Endodermal cell (in vitro differentiated cells): ENCODE measurements at regions not wholly inside any gene's neighbourhood (a gene's known extent, or its start where the extent isn't known, plus 50 kb on each side); places are given as distances from the start of the nearest gene placed in this dataset.

ENCODE experiments used
- DNase-seq: peaks from one replicate; pipeline ENCODE4 v3.0.0-alpha.2; 2017
- H3K27ac ChIP-seq: 2 replicates; pipeline ENCODE4 v1.5.1; 2013; ENCODE audit warnings: mild to moderate bottlenecking, low read depth, low read length, moderate library complexity
- H3K27me3 ChIP-seq: 2 replicates; pipeline ENCODE4 v1.6.1; 2013; ENCODE audit warnings: mild to moderate bottlenecking, low read length, moderate library complexity; ENCODE audit not compliant: insufficient read depth, control insufficient read depth, poor library complexity, severe bottlenecking
- H3K36me3 ChIP-seq: 2 replicates; pipeline ENCODE4 v1.7.0; 2013; ENCODE audit warnings: mild to moderate bottlenecking, low read length, moderate library complexity; ENCODE audit not compliant: control insufficient read depth, insufficient read depth
- H3K4me1 ChIP-seq: one replicate; pipeline ENCODE4 v1.7.0; 2013; ENCODE audit warnings: low read length; ENCODE audit not compliant: control insufficient read depth, insufficient read depth
- H3K4me3 ChIP-seq: 2 replicates; pipeline ENCODE4 v1.5.1; 2013; ENCODE audit warnings: mild to moderate bottlenecking, low read length, moderate library complexity
- H3K9ac ChIP-seq: 2 replicates; pipeline ENCODE4 v1.6.1; 2013; ENCODE audit warnings: mild to moderate bottlenecking, low read length, moderate library complexity; ENCODE audit not compliant: poor library complexity, severe bottlenecking; ENCODE audit errors: extremely low read depth
- H3K9me3 ChIP-seq: 2 replicates; pipeline ENCODE4 v1.6.1; 2013; ENCODE audit warnings: mild to moderate bottlenecking, low read length, moderate library complexity; ENCODE audit not compliant: control insufficient read depth
- H3K27ac Mint-ChIP-seq: 2 replicates; pipeline ENCODE4 v1.8.0; 2020; ENCODE audit warnings: mixed read lengths
- H3K27me3 Mint-ChIP-seq: 2 replicates; pipeline ENCODE4 v1.8.0; 2021; ENCODE audit warnings: mild to moderate bottlenecking, mixed read lengths; ENCODE audit not compliant: insufficient read depth
- H3K36me3 Mint-ChIP-seq: 2 replicates; pipeline ENCODE4 v1.8.0; 2020; ENCODE audit warnings: low read depth, mixed read lengths
- H3K4me1 Mint-ChIP-seq: 2 replicates; pipeline ENCODE4 v1.8.0; 2020; ENCODE audit warnings: mixed read lengths
- H3K4me3 Mint-ChIP-seq: 2 replicates; pipeline ENCODE4 v1.8.0; 2020; ENCODE audit warnings: mild to moderate bottlenecking, moderate library complexity, mixed read lengths
- H3K9me3 Mint-ChIP-seq: 2 replicates; pipeline ENCODE4 v1.8.0; 2020; ENCODE audit warnings: mild to moderate bottlenecking, mixed read lengths
- CTCF ChIP-seq: fragments of 200-600 bp; sonication (generic); conservative IDR thresholded peaks from 2 replicates; pipeline ENCODE4 v1.5.0; 2021; ENCODE audit warnings: antibody characterized with exemption, mild to moderate bottlenecking
- WGBS, 2 experiments: methylation state at CpG; one replicate each; pipeline versions ENCODE4 v1.1.5 to v1.1.7; 2013; ENCODE audit warnings: missing lambda C conversion rate in 2 of 2, mixed read lengths in 1 of 2; ENCODE audit not compliant: insufficient coverage in 1 of 2, insufficient read length in 1 of 2; 5-methylcytosine and 5-hydroxymethylcytosine counted together

DNA sequence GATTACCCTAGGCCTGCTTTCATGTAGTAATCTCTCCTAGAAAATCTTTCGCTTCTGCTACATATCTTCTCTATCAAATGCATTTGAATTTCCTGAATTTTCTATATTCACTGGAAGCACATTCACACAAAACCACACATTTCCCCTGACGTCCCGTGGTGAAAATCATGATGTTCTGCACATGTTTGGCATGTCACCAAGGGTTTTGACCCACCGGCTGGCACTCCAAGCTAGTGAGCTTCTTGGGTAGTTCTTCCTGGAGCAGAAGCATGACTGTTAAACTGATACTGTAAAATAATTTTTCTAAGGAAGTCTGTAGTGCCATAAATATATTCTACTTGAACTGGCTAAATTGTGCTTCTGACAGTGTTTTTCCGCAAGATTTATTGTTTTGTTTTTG, 510.1 kb upstream of the SLC8A1 start:
- TF ChIP-seq CTCF = no peak
- Histone ChIP-seq H3K4me3 (no peak overlapping the region), H3K36me3 (no peaks in the 10 kb centered on the region), H3K27me3 (no peaks in the 10 kb centered on the region), H3K4me1 (no peaks in the 10 kb centered on the region), H3K9ac (no peak overlapping the region), H3K9me3 (no peaks in the 10 kb centered on the region), H3K27ac (no peak overlapping the region)
- no peaks in the 10 kb centered on the region for H3K9me3 Mint-ChIP-seq
- no peaks in the 10 kb centered on the region for H3K36me3 Mint-ChIP-seq
- no peak overlapping the region for H3K4me3 Mint-ChIP-seq
- no peak overlapping the region for H3K27ac Mint-ChIP-seq
- H3K27me3 Mint-ChIP-seq = no peaks in the 10 kb centered on the region
- no peaks in the 10 kb centered on the region for H3K4me1 Mint-ChIP-seq
- no peak for DNase-seq
- WGBS, 2 experiments = 90 to 92% methylated on average over 2 to 5 of the region's 5 CpGs

- Mint-ChIP-seq H3K27ac (no peak overlapping the region), H3K36me3 (no peaks in the 10 kb centered on the region), H3K9me3 (no peaks in the 10 kb centered on the region), H3K4me3 (no peak overlapping the region), H3K4me1 (no peaks in the 10 kb centered on the region), H3K27me3 (no peaks in the 10 kb centered on the region)
- no peak for DNase-seq
- WGBS, 2 experiments = 89% methylated on average over 1 to 3 of the region's 3 CpGs
- no peak overlapping the region for H3K4me3 ChIP-seq
- no peaks in the 10 kb centered on the region for H3K27me3 ChIP-seq
- H3K4me1 ChIP-seq = no peaks in the 10 kb centered on the region
- H3K9me3 ChIP-seq = no peaks in the 10 kb centered on the region
- H3K27ac ChIP-seq = no peak overlapping the region
- no peaks in the 10 kb centered on the region for H3K36me3 ChIP-seq
- no peak overlapping the region for H3K9ac ChIP-seq
- TF ChIP-seq CTCF = no peak
These were observed 512.8 kb upstream of the SLC8A1 start for GRCh38 chr2:40964509-40965250.

- WGBS, 2 experiments = 93 to 96% methylated on average over 3 to 4 of the region's 4 CpGs
- no peak for TF ChIP-seq CTCF
- H3K27ac ChIP-seq = no peak overlapping the region
- Mint-ChIP-seq H3K27ac (no peak overlapping the region), H3K9me3 (no peaks in the 10 kb centered on the region), H3K4me1 (no peaks in the 10 kb centered on the region), H3K4me3 (no peak overlapping the region), H3K27me3 (no peaks in the 10 kb centered on the region), H3K36me3 (no peaks in the 10 kb centered on the region)
- DNase-seq = no peak
- no peak overlapping the region for H3K9ac ChIP-seq
- no peaks in the 10 kb centered on the region for H3K36me3 ChIP-seq
- H3K27me3 ChIP-seq = no peaks in the 10 kb centered on the region
- H3K9me3 ChIP-seq = no peaks in the 10 kb centered on the region
- H3K4me1 ChIP-seq = no peaks in the 10 kb centered on the region
- H3K4me3 ChIP-seq = no peak overlapping the region
These were observed 515.6 kb upstream of the SLC8A1 start for GRCh38 chr2:40967451-40967850.
